ENCODE measurements at regions not wholly inside any gene's neighbourhood (a gene's known extent, or its start where the extent isn't known, plus 50 kb on each side); places are given as distances from the start of the nearest gene placed in this dataset.

DNA sequence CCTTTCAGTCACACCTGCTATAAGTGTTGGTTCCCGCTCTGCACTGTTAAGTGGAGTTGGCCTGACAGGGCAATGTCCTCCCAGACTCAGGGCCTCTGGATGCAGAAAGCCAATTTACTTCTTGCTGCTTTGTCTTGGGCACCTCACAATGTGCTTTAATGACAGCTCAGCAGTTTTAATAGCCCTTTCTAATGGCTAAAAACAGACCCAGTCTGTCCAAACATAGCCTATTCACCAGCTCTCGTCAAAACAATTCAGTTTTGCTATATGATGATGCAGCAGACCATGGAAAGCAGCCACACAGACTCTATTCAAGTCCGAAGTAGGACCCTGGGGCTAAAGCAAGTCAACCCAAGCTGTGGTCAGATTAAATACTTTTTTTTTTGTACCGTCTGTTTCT, 529.1 kb upstream of the SEMA6A start:
- TF ChIP-seq POLR2A (IDR thresholded peaks at IDR 0.05; ENCODE audit: low read depth, low read length) (no peak), POU2F2 (IDR thresholded peaks at IDR 0.05; ENCODE audit: low read depth, low read length) (no peak), POLR2AphosphoS5 (IDR thresholded peaks at IDR 0.05; ENCODE audit: low read depth, low read length) (no peak), SPI1 (IDR thresholded peaks at IDR 0.05; ENCODE audit: low read depth, low read length) (no peak), TAF1 (IDR thresholded peaks at IDR 0.05; ENCODE audit: low read depth, low read length) (no peak)
